Karpas-422 (cell line): ENCODE measurements at regions not wholly inside any gene's neighbourhood (a gene's known extent, or its start where the extent isn't known, plus 50 kb on each side); places are given as distances from the start of the nearest gene placed in this dataset.

Experiments used
- DNase-seq: peaks from one replicate; pipeline ENCODE4 v3.0.0-alpha.2; 2015
- H2AFZ ChIP-seq: fragments of 200-600 bp; sonication (generic); 2 replicates; pipeline ENCODE4 v1.6.1; 2014; ENCODE audit warnings: antibody characterized with exemption, low read length, mixed read lengths
- H3K27ac ChIP-seq: fragments of 200-600 bp; sonication (generic); 2 replicates; pipeline ENCODE4 v1.5.1; 2014; ENCODE audit warnings: mild to moderate bottlenecking, low read length, moderate library complexity
- H3K27me3 ChIP-seq: fragments of 200-600 bp; sonication (generic); 2 replicates; pipeline ENCODE4 v1.6.1; 2014; ENCODE audit warnings: low read length, mixed read lengths
- H3K36me3 ChIP-seq: fragments of 200-600 bp; sonication (generic); 2 replicates; pipeline ENCODE4 v1.6.1; 2014; ENCODE audit warnings: low read length, mixed read lengths; ENCODE audit not compliant: insufficient read depth
- H3K4me1 ChIP-seq: fragments of 200-600 bp; sonication (generic); 2 replicates; pipeline ENCODE4 v1.6.1; 2014; ENCODE audit warnings: mild to moderate bottlenecking, low read length, mixed read lengths
- H3K4me2 ChIP-seq: fragments of 200-600 bp; sonication (generic); 2 replicates; pipeline ENCODE4 v1.6.1; 2014; ENCODE audit warnings: low read length, low read depth, mild to moderate bottlenecking; ENCODE audit not compliant: poor library complexity, severe bottlenecking
- H3K4me3 ChIP-seq: fragments of 200-600 bp; sonication (generic); 2 replicates; pipeline ENCODE4 v1.5.1; 2014; ENCODE audit warnings: mild to moderate bottlenecking, antibody characterized with exemption, low read length, mixed read lengths
- H3K79me2 ChIP-seq: fragments of 200-600 bp; sonication (generic); 2 replicates; pipeline ENCODE4 v1.6.1; 2014; ENCODE audit warnings: mild to moderate bottlenecking, low read length, mixed read lengths
- H3K9ac ChIP-seq: fragments of 200-600 bp; sonication (generic); 2 replicates; pipeline ENCODE4 v1.6.0; 2014; ENCODE audit warnings: low read length
- H3K9me2 ChIP-seq: fragments of 200-600 bp; sonication (generic), shearing (Covaris generic); replicated peaks from 2 replicates; pipeline ENCODE4 v1.6.0; 2014; ENCODE audit warnings: mild to moderate bottlenecking, low read length, moderate library complexity; ENCODE audit not compliant: insufficient read depth
- H3K9me3 ChIP-seq: fragments of 300-700, 200-600 bp; sonication (generic); 2 replicates; pipeline ENCODE4 v1.6.1; 2014; ENCODE audit warnings: low read length, mixed read lengths
- H4K20me1 ChIP-seq: fragments of 200-600 bp; sonication (generic); 2 replicates; pipeline ENCODE4 v1.6.1; 2014; ENCODE audit warnings: mild to moderate bottlenecking, antibody characterized with exemption, low read length, low read depth; ENCODE audit not compliant: insufficient read depth

DNA sequence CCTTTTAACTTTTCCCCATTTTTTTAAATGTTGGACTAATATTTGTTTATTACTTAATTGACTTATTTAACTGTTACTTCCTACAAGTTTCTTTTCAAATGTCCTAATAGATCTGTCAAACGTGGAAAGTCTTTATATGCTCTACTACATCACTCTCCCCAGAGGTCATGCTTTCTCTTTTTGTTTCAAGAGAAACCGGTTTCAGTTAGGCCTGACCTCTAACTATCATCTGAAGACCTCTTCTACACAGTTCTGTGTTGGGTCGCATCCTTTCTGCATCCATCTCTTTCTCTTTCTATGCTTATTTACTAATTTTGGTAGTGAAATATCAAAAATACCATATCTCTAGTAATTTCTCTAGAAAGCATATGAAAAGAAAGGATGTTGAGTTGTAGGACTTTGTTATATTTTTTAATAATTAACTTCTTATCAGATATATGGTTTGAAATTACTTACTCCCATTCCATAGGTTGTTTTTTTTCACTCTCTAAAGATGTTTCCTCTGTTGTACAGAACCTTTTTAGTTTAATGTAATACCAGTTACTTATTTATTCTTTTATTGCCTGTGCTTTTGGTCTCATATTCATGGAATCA, 781.2 kb upstream of the ARPP21 start:
- H3K4me2 ChIP-seq, result no peak overlapping the region
- H3K4me3 ChIP-seq, result no peak overlapping the region
- no peaks in the 10 kb centered on the region for H3K79me2 ChIP-seq
- H3K4me1 ChIP-seq, result peaks cover 19% of the 10 kb centered on the region
- no peaks in the 10 kb centered on the region for H3K9me2 ChIP-seq
- H3K27ac ChIP-seq, result no peak overlapping the region
- H4K20me1 ChIP-seq, result no peaks in the 10 kb centered on the region
- no peak overlapping the region for H3K9ac ChIP-seq
- no peaks in the 10 kb centered on the region for H3K27me3 ChIP-seq
- DNase-seq, result no peak
- no peaks in the 10 kb centered on the region for H3K36me3 ChIP-seq
- H2AFZ ChIP-seq, result no peak overlapping the region
- no peaks in the 10 kb centered on the region for H3K9me3 ChIP-seq

DNA sequence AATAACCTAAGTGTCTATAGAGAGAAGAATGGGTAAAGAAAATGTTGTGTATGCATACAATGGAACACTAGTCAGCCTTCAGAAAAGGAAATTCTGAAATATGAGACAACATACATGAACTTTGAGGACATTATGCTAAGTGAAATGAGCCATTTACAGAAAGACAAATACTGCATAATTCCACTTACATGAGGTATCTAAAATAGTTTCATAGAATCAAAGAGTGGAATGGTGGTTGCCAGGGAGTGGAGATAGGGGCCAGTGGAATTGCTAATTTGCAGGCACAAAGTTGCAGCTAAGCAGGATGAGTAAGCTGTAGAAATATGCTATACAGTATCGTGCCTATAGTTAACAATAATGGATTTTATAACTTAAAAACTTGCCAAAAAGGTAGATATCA, 779.6 kb upstream of the ARPP21 start:
- Histone ChIP-seq H3K9me3 (no peaks in the 10 kb centered on the region), H2AFZ (no peak overlapping the region), H3K4me3 (no peak overlapping the region), H3K4me1 (peaks cover 34% of the 10 kb centered on the region), H3K79me2 (no peaks in the 10 kb centered on the region), H3K36me3 (no peaks in the 10 kb centered on the region), H3K27ac (no peak overlapping the region), H4K20me1 (no peaks in the 10 kb centered on the region), H3K9me2 (no peaks in the 10 kb centered on the region), H3K4me2 (no peak overlapping the region), H3K9ac (no peak overlapping the region), H3K27me3 (no peaks in the 10 kb centered on the region)
- DNase-seq, result no peak

DNA sequence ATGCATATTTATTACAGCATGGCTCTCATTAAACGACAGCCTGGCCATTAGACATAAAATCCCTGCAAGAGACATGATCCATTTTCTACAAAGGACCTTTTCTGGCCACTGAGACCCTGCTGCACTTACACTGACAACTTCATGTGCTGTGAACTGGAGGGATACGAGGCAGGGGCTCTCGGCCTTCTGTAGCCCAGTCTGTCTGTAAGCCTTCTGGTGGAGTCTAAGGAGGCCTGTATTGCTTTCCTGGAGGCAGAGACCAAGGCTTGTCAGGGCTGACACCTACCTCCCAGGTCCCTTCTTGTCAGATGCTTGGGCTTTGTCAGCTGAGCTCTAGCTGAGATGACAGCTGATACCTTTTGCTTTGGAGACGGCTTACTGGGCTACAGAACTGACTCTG, 776.9 kb upstream of the ARPP21 start:
- H3K4me3 ChIP-seq, result no peak overlapping the region
- H3K9ac ChIP-seq, result no peak overlapping the region
- H3K79me2 ChIP-seq, result no peaks in the 10 kb centered on the region
- H3K4me2 ChIP-seq, result peak overlapping the region; percentile 65
- H2AFZ ChIP-seq, result no peak overlapping the region
- H3K4me1 ChIP-seq, result peaks cover 28% of the 10 kb centered on the region
- no peaks in the 10 kb centered on the region for H3K9me2 ChIP-seq
- H3K27me3 ChIP-seq, result no peaks in the 10 kb centered on the region
- H3K9me3 ChIP-seq, result no peaks in the 10 kb centered on the region
- no peaks in the 10 kb centered on the region for H3K36me3 ChIP-seq
- no peak overlapping the region for H3K27ac ChIP-seq
- no peaks in the 10 kb centered on the region for H4K20me1 ChIP-seq
- no peak for DNase-seq

DNA sequence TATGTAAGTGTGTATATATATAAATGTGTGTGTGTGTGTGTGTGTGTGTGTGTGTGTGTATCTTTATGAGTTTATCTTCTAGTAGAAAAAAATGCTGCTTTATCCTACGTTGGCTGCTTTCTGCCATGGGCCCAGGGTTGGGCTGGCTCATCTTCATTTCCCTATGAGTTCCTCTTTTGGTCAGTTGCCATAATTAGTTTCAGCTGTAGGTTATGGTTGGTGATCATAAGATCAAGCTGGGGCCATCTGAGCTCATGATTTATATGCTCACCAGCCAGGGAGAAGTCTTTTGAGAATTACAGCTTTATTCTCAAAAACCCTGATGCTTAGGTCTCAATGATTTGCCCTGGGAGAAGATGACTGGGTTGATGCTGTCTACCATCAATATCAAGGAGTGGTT, 775.8 kb upstream of the ARPP21 start:
- Histone ChIP-seq H3K9me2 (no peaks in the 10 kb centered on the region), H3K79me2 (no peaks in the 10 kb centered on the region), H3K4me3 (peak overlapping the region; percentile 24; the same call in 1 of the 2 replicates), H3K36me3 (no peaks in the 10 kb centered on the region), H3K4me1 (peaks cover 28% of the 10 kb centered on the region), H3K4me2 (peak overlapping the region; percentile 65), H4K20me1 (no peaks in the 10 kb centered on the region), H2AFZ (no peak overlapping the region), H3K27ac (peak overlapping the region; percentile 70), H3K27me3 (no peaks in the 10 kb centered on the region), H3K9me3 (no peaks in the 10 kb centered on the region), H3K9ac (0 out of 2 replicates have a peak overlapping the region, but pooled peaks have one; percentile 10)
- DNase-seq, result peak; percentile 91

DNA sequence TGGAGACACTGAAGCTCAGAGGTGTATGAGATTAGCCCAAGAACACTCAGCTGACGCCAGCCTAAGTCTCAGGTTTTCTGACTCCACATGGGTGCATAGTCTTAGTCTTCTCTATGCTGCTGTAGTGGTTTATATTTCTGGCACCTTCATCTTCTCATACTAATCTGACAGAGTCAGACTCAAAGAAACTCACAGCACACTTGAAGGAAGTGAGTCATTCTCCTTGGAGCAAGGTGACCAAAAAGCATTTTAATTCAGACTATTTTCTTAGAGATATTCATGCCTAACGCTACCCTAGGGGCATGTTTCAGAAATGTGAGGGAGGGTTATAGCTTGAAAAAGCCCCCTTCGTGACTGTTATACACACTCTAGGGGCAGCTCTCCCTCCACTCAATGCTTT, 775.3 kb upstream of the ARPP21 start:
- Histone ChIP-seq H3K27me3 (no peaks in the 10 kb centered on the region), H3K36me3 (no peaks in the 10 kb centered on the region), H3K9me2 (no peaks in the 10 kb centered on the region), H3K9ac (0 out of 2 replicates have a peak overlapping the region, but pooled peaks have one; percentile 10), H3K9me3 (no peaks in the 10 kb centered on the region), H3K4me3 (peak overlapping the region; percentile 24; the same call in 1 of the 2 replicates), H3K27ac (peak overlapping the region; percentile 70), H3K79me2 (no peaks in the 10 kb centered on the region), H4K20me1 (no peaks in the 10 kb centered on the region), H3K4me2 (peak overlapping the region; percentile 65), H2AFZ (no peak overlapping the region), H3K4me1 (peaks cover 28% of the 10 kb centered on the region)
- peak; percentile 51 for DNase-seq

DNA sequence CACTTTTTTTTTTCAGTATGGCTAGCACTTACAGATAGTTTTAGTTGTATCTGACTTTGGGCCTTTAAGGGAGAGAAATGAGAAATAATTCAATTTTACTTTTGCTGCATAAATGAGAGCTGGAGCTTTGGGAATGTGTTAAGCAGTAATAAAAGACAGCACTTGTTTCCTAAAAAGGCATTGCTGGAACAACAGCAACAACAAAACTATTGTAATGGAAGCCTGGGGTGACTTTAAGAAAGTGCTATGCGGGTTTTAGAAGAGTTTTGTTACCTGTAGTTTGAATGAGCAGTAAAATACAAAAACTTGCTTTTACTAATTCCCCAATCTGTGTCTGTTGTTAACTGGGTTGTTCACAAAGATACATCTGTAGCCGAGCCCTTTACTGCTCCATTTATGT, 774.0 kb upstream of the ARPP21 start:
- Histone ChIP-seq H3K79me2 (no peaks in the 10 kb centered on the region), H3K9me3 (no peaks in the 10 kb centered on the region), H3K27ac (no peak overlapping the region), H3K9ac (no peak overlapping the region), H3K4me3 (no peak overlapping the region), H3K9me2 (no peaks in the 10 kb centered on the region), H3K27me3 (no peaks in the 10 kb centered on the region), H3K36me3 (no peaks in the 10 kb centered on the region), H2AFZ (no peak overlapping the region), H3K4me1 (peaks cover 28% of the 10 kb centered on the region), H3K4me2 (no peak overlapping the region), H4K20me1 (no peaks in the 10 kb centered on the region)
- no peak for DNase-seq

DNA sequence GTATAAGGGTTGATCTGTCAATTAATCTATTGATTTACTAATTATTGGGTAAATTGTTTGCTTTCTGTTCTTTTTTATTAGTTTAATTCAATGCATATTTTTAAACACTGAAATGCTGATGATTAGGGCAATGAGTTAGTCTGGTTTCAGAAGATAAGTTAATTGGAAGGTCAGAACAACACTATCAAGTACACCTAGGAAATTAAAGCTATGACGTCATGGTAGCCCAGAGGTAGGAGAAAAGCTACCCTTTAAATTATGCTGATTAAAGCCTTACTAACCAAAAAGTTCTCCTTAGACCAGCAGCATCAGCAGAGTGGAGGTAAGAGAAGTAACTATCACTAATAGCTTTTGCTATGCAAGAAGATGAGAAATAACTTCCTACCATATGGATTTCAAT, 770.4 kb upstream of the ARPP21 start:
- Histone ChIP-seq H3K4me1 (peaks cover 12% of the 10 kb centered on the region), H3K9me3 (no peaks in the 10 kb centered on the region), H3K4me3 (no peak overlapping the region), H3K9me2 (no peaks in the 10 kb centered on the region), H3K27me3 (no peaks in the 10 kb centered on the region), H3K9ac (no peak overlapping the region), H3K36me3 (no peaks in the 10 kb centered on the region), H3K4me2 (no peak overlapping the region), H2AFZ (no peak overlapping the region), H4K20me1 (no peaks in the 10 kb centered on the region), H3K27ac (no peak overlapping the region), H3K79me2 (no peaks in the 10 kb centered on the region)
- no peak for DNase-seq

DNA sequence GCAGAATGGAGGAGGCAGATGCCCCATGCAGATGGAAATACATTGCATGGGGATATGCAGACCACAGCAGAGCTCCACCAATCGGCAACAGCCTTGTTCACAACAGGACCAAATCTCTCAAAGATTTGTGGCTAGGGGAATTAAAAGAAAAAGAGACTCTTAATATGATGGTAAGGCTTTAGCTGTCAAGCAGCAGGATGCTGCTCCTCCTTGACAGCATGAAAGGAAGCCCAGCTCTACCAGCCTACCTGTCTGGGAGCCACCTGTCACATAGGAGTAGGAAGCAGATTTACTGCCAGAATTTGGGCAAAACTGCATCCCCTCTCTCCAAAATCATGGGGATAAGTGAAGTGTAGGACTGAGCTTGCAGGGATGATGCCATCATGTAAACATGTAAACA, 769.6 kb upstream of the ARPP21 start:
- H3K4me2 ChIP-seq, result no peak overlapping the region
- H3K4me3 ChIP-seq, result no peak overlapping the region
- H3K9me3 ChIP-seq, result no peaks in the 10 kb centered on the region
- no peak overlapping the region for H3K9ac ChIP-seq
- peaks cover 4% of the 10 kb centered on the region for H3K4me1 ChIP-seq
- no peak overlapping the region for H3K27ac ChIP-seq
- no peaks in the 10 kb centered on the region for H3K79me2 ChIP-seq
- DNase-seq, result no peak
- no peak overlapping the region for H2AFZ ChIP-seq
- no peaks in the 10 kb centered on the region for H3K9me2 ChIP-seq
- no peaks in the 10 kb centered on the region for H3K36me3 ChIP-seq
- H3K27me3 ChIP-seq, result no peaks in the 10 kb centered on the region
- no peaks in the 10 kb centered on the region for H4K20me1 ChIP-seq
